ENCODE measurements at regions not wholly inside any gene's neighbourhood (a gene's known extent, or its start where the extent isn't known, plus 50 kb on each side); places are given as distances from the start of the nearest gene placed in this dataset.

GRCh38 chr10:89879121-89879520 is 177.7 kb downstream of the KIF20B start:
- H3K27ac ChIP-seq (ENCODE audit: low read depth in 1 of 2, low read length in 2 of 2), result no peak overlapping the region
- DNase-seq (ENCODE audit: low spot score), result no peak
- no peak for TF ChIP-seq GABPA (IDR thresholded peaks at IDR 0.05 in 1 of 2, conservative IDR thresholded peaks at IDR 0.05 in 1 of 2)
- no peak for TF ChIP-seq RXRA (IDR thresholded peaks at IDR 0.05)
- no peak for TF ChIP-seq FOXA1 (IDR thresholded peaks at IDR 0.05)
- TF ChIP-seq NR2F2 (IDR thresholded peaks at IDR 0.05), result no peak
- TF ChIP-seq MAX (IDR thresholded peaks at IDR 0.05), result no peak
- TF ChIP-seq HNF4G (IDR thresholded peaks at IDR 0.05), result no peak
- no peak for TF ChIP-seq TAF1 (conservative IDR thresholded peaks at IDR 0.05)
- no peak for TF ChIP-seq YY1 (IDR thresholded peaks at IDR 0.05)
- no peak for TF ChIP-seq SP1 (IDR thresholded peaks at IDR 0.05)
- no peak for TF ChIP-seq JUND (IDR thresholded peaks at IDR 0.05)
- no peak overlapping the region for H3K4me3 ChIP-seq (ENCODE audit: low read depth in 1 of 3, low read length in 3 of 3)
- no peaks in the 10 kb centered on the region for H3K27me3 ChIP-seq (ENCODE audit: control insufficient read depth in 4 of 4, insufficient read depth in 4 of 4, low read length in 3 of 4)
- H3K4me1 ChIP-seq (ENCODE audit: control insufficient read depth in 4 of 4, insufficient read depth in 4 of 4, low read length in 3 of 4), result no peaks in the 10 kb centered on the region
- H3K36me3 ChIP-seq (ENCODE audit: control insufficient read depth in 4 of 4, insufficient read depth in 3 of 4, low read depth in 1 of 4, low read length in 3 of 4), result peaks cover 0 to 2% (median 0%) of the 10 kb centered on the region in 4 donors
- H3K9ac ChIP-seq (ENCODE audit: low read depth in 1 of 2, low read length in 2 of 2), result no peak overlapping the region
- peaks cover 0 to 11% (median 0%) of the 10 kb centered on the region in 4 donors for H3K9me3 ChIP-seq (ENCODE audit: control insufficient read depth in 4 of 4, low read length in 3 of 4)

- Histone ChIP-seq H3K36me3 (ENCODE audit: control insufficient read depth in 4 of 4, insufficient read depth in 3 of 4, low read depth in 1 of 4, low read length in 3 of 4) (no peaks in the 10 kb centered on the region), H3K27ac (ENCODE audit: low read depth in 1 of 2, low read length in 2 of 2) (no peak overlapping the region), H3K9ac (ENCODE audit: low read depth in 1 of 2, low read length in 2 of 2) (no peak overlapping the region), H3K9me3 (ENCODE audit: control insufficient read depth in 4 of 4, low read length in 3 of 4) (peaks cover 0 to 5% (median 0%) of the 10 kb centered on the region in 4 donors), H3K4me3 (ENCODE audit: low read depth in 1 of 3, low read length in 3 of 3) (no peak overlapping the region), H3K27me3 (ENCODE audit: control insufficient read depth in 4 of 4, insufficient read depth in 4 of 4, low read length in 3 of 4) (peaks cover 0 to 4% (median 0%) of the 10 kb centered on the region in 4 donors), H3K4me1 (ENCODE audit: control insufficient read depth in 4 of 4, insufficient read depth in 4 of 4, low read length in 3 of 4) (no peaks in the 10 kb centered on the region)
- WGBS, result 59% methylated on average over 4 of the region's 4 CpGs
- no peak for DNase-seq (ENCODE audit: low spot score)
- TF ChIP-seq JUND (IDR thresholded peaks at IDR 0.05) (no peak), ATF3 (IDR thresholded peaks at IDR 0.05) (no peak), RXRA (IDR thresholded peaks at IDR 0.05) (no peak), YY1 (IDR thresholded peaks at IDR 0.05) (no peak), HNF4G (IDR thresholded peaks at IDR 0.05) (no peak), HNF4A (conservative IDR thresholded peaks at IDR 0.05) (no peak), SP1 (IDR thresholded peaks at IDR 0.05) (no peak), REST (IDR thresholded peaks at IDR 0.05) (no peak), RAD21 (IDR thresholded peaks at IDR 0.05) (no peak), CTCF (IDR thresholded peaks at IDR 0.05; ENCODE audit: low read depth, low read length, missing input control) (no peak), MAX (IDR thresholded peaks at IDR 0.05) (no peak), NR2F2 (IDR thresholded peaks at IDR 0.05) (no peak), FOXA1 (IDR thresholded peaks at IDR 0.05) (no peak), FOXA2 (IDR thresholded peaks at IDR 0.05) (no peak), ZBTB33 (IDR thresholded peaks at IDR 0.05) (no peak), TAF1 (conservative IDR thresholded peaks at IDR 0.05) (no peak)
These were observed 186.0 kb downstream of the KIF20B start for GRCh38 chr10:89887406-89887805.
